WTC11 (cell line): ENCODE measurements at regions not wholly inside any gene's neighbourhood (a gene's known extent, or its start where the extent isn't known, plus 50 kb on each side); places are given as distances from the start of the nearest gene placed in this dataset.

Source experiments
- CREB1 ChIP-seq: sonication (generic); formaldehyde crosslinking; IDR thresholded peaks from 2 replicates; pipeline ENCODE4 v1.8.0; 2023; ENCODE audit warnings: mild to moderate bottlenecking, missing genetic modification reagents
- IRF2 ChIP-seq: sonication (generic); formaldehyde crosslinking; IDR thresholded peaks from 2 replicates; pipeline ENCODE4 v1.8.0; 2022; ENCODE audit warnings: low read depth, missing genetic modification reagents, borderline replicate concordance
- JUN ChIP-seq: sonication (generic); formaldehyde crosslinking; IDR thresholded peaks from 2 replicates; pipeline ENCODE4 v1.8.0; 2023; ENCODE audit warnings: mild to moderate bottlenecking, missing genetic modification reagents
- NFYB ChIP-seq: sonication (generic); formaldehyde crosslinking; conservative IDR thresholded peaks from 2 replicates; pipeline ENCODE4 v1.8.0; 2022; ENCODE audit warnings: low read depth, missing genetic modification reagents
- NR2C2 ChIP-seq: sonication (generic); formaldehyde crosslinking; IDR thresholded peaks from 2 replicates; pipeline ENCODE4 v1.8.0; 2022; ENCODE audit warnings: mild to moderate bottlenecking, missing genetic modification reagents
- NR3C1 ChIP-seq: sonication (generic); formaldehyde crosslinking; conservative IDR thresholded peaks from 2 replicates; pipeline ENCODE4 v1.8.1; 2023; ENCODE audit warnings: low read depth, mild to moderate bottlenecking, missing genetic modification reagents
- RORB ChIP-seq: fragments of 250-450 bp; sonication (Bioruptor Pico); IDR thresholded peaks from 2 replicates; pipeline ENCODE4 v1.9.0; 2021; ENCODE audit warnings: mild to moderate bottlenecking
- SMAD3 ChIP-seq: sonication (generic); formaldehyde crosslinking; IDR thresholded peaks from 2 replicates; pipeline ENCODE4 v1.8.0; 2022; ENCODE audit warnings: missing genetic modification reagents, mild to moderate bottlenecking, borderline replicate concordance
- TEAD4 ChIP-seq: sonication (generic); formaldehyde crosslinking; IDR thresholded peaks from 2 replicates; pipeline ENCODE4 v1.8.0; 2022; ENCODE audit warnings: mild to moderate bottlenecking, missing genetic modification reagents
- ZNF121 ChIP-seq: sonication (generic); formaldehyde crosslinking; IDR thresholded peaks from 2 replicates; pipeline ENCODE4 v1.8.0; 2023; ENCODE audit warnings: missing genetic modification reagents
- TF ChIP-seq, protein P1 (sequence below): fragments of 200-600 bp; IDR thresholded peaks from 2 replicates; pipeline ENCODE4 v1.8.0; 2022; ENCODE audit warnings: antibody characterized with exemption
- TF ChIP-seq, protein P2 (sequence below): sonication (generic); formaldehyde crosslinking; IDR thresholded peaks from 2 replicates; pipeline ENCODE4 v1.8.0; 2022; ENCODE audit warnings: mild to moderate bottlenecking, missing genetic modification reagents

DNA sequence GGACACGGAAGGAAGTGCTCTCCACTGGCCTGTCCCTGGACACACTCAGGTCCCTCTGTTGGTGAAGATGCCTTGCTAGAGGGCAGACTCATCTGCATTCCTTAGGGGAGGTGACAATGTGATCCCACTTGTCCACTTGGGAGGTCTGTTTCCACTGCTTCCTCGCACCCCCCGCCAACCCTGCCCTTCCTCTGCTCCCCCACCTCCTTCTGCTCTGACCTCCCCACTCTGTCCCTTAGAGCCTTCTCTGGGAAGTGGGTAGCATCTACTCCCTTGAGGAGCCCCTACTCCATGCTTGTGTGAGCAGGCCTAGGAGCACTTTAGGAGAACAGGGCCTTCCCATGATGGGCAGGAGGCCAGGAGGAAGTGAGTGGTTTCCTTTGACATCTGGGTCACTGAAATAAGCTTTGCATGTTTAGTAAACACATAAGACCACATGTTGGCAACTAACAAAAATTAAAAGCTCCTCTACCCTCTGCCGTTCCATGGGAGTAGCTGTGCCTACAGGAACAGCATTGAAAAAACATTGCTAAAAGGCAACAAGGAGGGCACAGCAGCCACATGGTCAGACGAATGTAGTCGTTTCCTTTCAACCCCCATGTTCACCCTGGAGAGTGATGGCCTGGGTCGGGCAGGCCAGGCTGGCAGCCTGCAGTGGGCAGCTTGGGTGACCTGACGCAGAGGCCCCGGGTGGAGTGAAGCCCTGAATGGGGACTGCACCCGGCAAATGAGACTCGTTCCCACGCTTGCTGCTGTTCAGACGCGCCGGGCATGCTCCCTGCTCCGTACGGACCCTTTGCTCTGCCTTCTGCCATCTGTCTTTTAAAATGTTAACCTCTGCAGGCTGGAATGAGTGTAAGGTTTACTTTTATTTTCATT is 634.0 kb downstream of the IRX1 start:
- no peak for TF ChIP-seq TEAD4 (CRISPR knock-in tag)
- TF ChIP-seq IRF2 (CRISPR knock-in tag) = no peak
- TF ChIP-seq SMAD3 (CRISPR knock-in tag) = no peak
- TF ChIP-seq, protein P1, sequence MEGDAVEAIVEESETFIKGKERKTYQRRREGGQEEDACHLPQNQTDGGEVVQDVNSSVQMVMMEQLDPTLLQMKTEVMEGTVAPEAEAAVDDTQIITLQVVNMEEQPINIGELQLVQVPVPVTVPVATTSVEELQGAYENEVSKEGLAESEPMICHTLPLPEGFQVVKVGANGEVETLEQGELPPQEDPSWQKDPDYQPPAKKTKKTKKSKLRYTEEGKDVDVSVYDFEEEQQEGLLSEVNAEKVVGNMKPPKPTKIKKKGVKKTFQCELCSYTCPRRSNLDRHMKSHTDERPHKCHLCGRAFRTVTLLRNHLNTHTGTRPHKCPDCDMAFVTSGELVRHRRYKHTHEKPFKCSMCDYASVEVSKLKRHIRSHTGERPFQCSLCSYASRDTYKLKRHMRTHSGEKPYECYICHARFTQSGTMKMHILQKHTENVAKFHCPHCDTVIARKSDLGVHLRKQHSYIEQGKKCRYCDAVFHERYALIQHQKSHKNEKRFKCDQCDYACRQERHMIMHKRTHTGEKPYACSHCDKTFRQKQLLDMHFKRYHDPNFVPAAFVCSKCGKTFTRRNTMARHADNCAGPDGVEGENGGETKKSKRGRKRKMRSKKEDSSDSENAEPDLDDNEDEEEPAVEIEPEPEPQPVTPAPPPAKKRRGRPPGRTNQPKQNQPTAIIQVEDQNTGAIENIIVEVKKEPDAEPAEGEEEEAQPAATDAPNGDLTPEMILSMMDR = no peak
- no peak for TF ChIP-seq JUN (CRISPR knock-in tag)
- no peak for TF ChIP-seq NFYB (CRISPR knock-in tag)
- TF ChIP-seq NR2C2 (CRISPR knock-in tag) = no peak
- TF ChIP-seq RORB = no peak
- TF ChIP-seq, protein P2, sequence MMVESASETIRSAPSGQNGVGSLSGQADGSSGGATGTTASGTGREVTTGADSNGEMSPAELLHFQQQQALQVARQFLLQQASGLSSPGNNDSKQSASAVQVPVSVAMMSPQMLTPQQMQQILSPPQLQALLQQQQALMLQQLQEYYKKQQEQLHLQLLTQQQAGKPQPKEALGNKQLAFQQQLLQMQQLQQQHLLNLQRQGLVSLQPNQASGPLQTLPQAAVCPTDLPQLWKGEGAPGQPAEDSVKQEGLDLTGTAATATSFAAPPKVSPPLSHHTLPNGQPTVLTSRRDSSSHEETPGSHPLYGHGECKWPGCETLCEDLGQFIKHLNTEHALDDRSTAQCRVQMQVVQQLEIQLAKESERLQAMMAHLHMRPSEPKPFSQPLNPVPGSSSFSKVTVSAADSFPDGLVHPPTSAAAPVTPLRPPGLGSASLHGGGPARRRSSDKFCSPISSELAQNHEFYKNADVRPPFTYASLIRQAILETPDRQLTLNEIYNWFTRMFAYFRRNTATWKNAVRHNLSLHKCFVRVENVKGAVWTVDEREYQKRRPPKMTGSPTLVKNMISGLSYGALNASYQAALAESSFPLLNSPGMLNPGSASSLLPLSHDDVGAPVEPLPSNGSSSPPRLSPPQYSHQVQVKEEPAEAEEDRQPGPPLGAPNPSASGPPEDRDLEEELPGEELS (CRISPR knock-in tag) = no peak
- TF ChIP-seq CREB1 = no peak
- TF ChIP-seq ZNF121 = no peak
- no peak for TF ChIP-seq NR3C1
